ENCODE measurements at regions not wholly inside any gene's neighbourhood (a gene's known extent, or its start where the extent isn't known, plus 50 kb on each side); places are given as distances from the start of the nearest gene placed in this dataset.

DNA sequence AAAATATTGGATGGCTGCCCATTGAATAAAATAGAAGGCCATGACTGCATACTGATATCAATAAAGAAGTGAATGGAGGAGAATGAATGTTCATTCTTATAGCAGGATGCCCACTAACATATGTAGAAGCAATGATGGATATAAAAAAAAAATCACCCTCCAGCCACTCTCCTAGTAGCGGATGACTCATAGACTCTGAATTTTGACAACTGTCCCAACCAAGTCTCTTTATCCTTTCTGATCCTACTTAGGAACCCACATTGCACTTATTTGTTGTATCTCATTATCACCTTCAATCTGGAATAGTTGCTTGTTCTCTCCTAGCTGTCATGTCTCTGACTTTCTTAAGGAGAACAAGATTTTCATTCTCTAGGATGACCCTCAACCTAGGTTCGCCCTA, 429.9 kb downstream of the HS3ST3B1 start:
- TF ChIP-seq, protein P1, sequence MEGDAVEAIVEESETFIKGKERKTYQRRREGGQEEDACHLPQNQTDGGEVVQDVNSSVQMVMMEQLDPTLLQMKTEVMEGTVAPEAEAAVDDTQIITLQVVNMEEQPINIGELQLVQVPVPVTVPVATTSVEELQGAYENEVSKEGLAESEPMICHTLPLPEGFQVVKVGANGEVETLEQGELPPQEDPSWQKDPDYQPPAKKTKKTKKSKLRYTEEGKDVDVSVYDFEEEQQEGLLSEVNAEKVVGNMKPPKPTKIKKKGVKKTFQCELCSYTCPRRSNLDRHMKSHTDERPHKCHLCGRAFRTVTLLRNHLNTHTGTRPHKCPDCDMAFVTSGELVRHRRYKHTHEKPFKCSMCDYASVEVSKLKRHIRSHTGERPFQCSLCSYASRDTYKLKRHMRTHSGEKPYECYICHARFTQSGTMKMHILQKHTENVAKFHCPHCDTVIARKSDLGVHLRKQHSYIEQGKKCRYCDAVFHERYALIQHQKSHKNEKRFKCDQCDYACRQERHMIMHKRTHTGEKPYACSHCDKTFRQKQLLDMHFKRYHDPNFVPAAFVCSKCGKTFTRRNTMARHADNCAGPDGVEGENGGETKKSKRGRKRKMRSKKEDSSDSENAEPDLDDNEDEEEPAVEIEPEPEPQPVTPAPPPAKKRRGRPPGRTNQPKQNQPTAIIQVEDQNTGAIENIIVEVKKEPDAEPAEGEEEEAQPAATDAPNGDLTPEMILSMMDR (IDR thresholded peaks at IDR 0.05): no peak
- TF ChIP-seq POLR2A (IDR thresholded peaks at IDR 0.05; ENCODE audit: low read depth): no peak
- no peak for TF ChIP-seq EP300 (IDR thresholded peaks at IDR 0.05)

All from esophagus muscularis mucosa (tissue), 4 donors.